OCI-LY7 (cell line): ENCODE measurements at regions not wholly inside any gene's neighbourhood (a gene's known extent, or its start where the extent isn't known, plus 50 kb on each side); places are given as distances from the start of the nearest gene placed in this dataset.

Experiments used
- BruUV-seq: library from RNA; stranded (reverse); fragments of 400-500 nt; replicated peaks from 2 replicates; lab custom pipeline; 2021; lab: Mats Ljungman, UMichigan
- CTCF ChIA-PET: fragments of 300-600 bp; sonication (Branson Sonifier 250); formaldehyde crosslinking; loops from one replicate; lab custom pipeline; 2022; ENCODE audit warnings: antibody characterized with exemption; ENCODE audit not compliant: unreplicated experiment; lab: Charles Lee
- POLR2A ChIA-PET: fragments of 300-600 bp; sonication (Branson Sonifier 250); formaldehyde crosslinking; loops from one replicate; lab custom pipeline; 2022; ENCODE audit warnings: antibody characterized with exemption; lab: Charles Lee
- DNase-seq: peaks from one replicate; pipeline ENCODE4 v3.0.0-alpha.2; 2015; ENCODE audit warnings: low spot score
- H2AFZ ChIP-seq: fragments of 200-600 bp; sonication (generic), shearing (Covaris generic); 2 replicates; pipeline ENCODE4 v1.6.1; 2014; ENCODE audit warnings: mild to moderate bottlenecking, antibody characterized with exemption, low read length, moderate library complexity
- H3K27ac ChIP-seq: fragments of 200-600 bp; sonication (generic); 2 replicates; pipeline ENCODE4 v1.5.1; 2014; ENCODE audit warnings: mixed run types, low read depth, mild to moderate bottlenecking, moderate library complexity, low read length, inconsistent platforms; ENCODE audit not compliant: poor library complexity, severe bottlenecking
- H3K36me3 ChIP-seq: fragments of 200-600 bp; sonication (generic); 2 replicates; pipeline ENCODE4 v1.6.1; 2014; ENCODE audit warnings: mild to moderate bottlenecking, antibody characterized with exemption, low read length, moderate library complexity, mixed read lengths; ENCODE audit not compliant: insufficient read depth
- H3K4me1 ChIP-seq: fragments of 200-600 bp; sonication (generic); 2 replicates; pipeline ENCODE4 v1.5.1; 2014; ENCODE audit warnings: mild to moderate bottlenecking, low read length; ENCODE audit not compliant: insufficient read depth, poor library complexity, severe bottlenecking
- H3K4me2 ChIP-seq: fragments of 200-600 bp; sonication (generic); 2 replicates; pipeline ENCODE4 v1.6.1; 2014; ENCODE audit warnings: mild to moderate bottlenecking, low read length
- H3K4me3 ChIP-seq: fragments of 200-600 bp; sonication (generic); 2 replicates; pipeline ENCODE4 v1.5.1; 2014; ENCODE audit warnings: mild to moderate bottlenecking, low read depth, low read length; ENCODE audit not compliant: poor library complexity, severe bottlenecking
- H3K79me2 ChIP-seq: fragments of 200-600 bp; sonication (generic); 2 replicates; pipeline ENCODE4 v1.6.1; 2016; ENCODE audit warnings: low read depth, mild to moderate bottlenecking, low read length, moderate library complexity, mixed read lengths; ENCODE audit not compliant: insufficient read depth
- H3K9me2 ChIP-seq: fragments of 200-600 bp; sonication (generic); 2 replicates; pipeline ENCODE4 v1.6.1; 2016; ENCODE audit warnings: mild to moderate bottlenecking, low read length, mixed read lengths; ENCODE audit not compliant: insufficient read depth
- H3K9me3 ChIP-seq: fragments of 200-600 bp; sonication (generic); 2 replicates; pipeline ENCODE4 v1.6.1; 2014; ENCODE audit warnings: mild to moderate bottlenecking, mixed run types, low read length, mixed read lengths
- H4K20me1 ChIP-seq: fragments of 200-600 bp; sonication (generic); 2 replicates; pipeline ENCODE4 v1.6.1; 2014; ENCODE audit warnings: mild to moderate bottlenecking, antibody characterized with exemption, low read length, moderate library complexity, mixed read lengths; ENCODE audit not compliant: insufficient read depth
- CTCF ChIP-seq: fragments of 200-600 bp; sonication (generic); conservative IDR thresholded peaks from 2 replicates; pipeline ENCODE4 v1.5.1; 2014; ENCODE audit warnings: mild to moderate bottlenecking, antibody characterized with exemption, low read length, moderate library complexity, mixed read lengths
- EZH2phosphoT487 ChIP-seq: fragments of 200-600 bp; sonication (generic); IDR thresholded peaks from 2 replicates; pipeline ENCODE4 v1.6.1; 2018; ENCODE audit warnings: low read depth, borderline replicate concordance, mild to moderate bottlenecking, mixed run types, antibody characterized with exemption, low read length, moderate library complexity, mixed read lengths
- intact Hi-C: fragments of 100-400 bp; cut with micrococcal nuclease; formaldehyde crosslinking; loops from one replicate; pipeline ENCODE4 v1.10.0; 2022; ENCODE audit not compliant: unreplicated experiment

DNA sequence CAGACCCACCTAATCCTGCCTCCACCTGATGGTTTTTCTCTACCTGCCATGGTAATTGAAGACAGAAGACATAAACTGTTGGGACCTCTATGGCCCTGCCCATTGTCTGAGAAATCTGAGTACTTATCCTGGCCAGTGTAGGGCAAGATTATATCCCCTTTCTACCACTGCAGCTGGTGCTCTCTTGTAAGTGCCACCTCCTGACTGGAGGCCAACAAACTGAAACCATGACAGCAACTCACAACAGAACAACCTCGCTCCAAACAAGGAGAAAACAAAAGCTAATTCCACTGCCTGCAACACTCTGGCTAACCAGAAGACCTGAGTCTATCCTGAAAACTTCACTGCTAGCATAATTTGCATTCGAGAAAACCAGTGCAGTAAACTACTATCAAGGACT lies 82.9 kb downstream of the CLDN1 start:
- Histone ChIP-seq H3K4me3 (no peak overlapping the region), H3K9me3 (no peaks in the 10 kb centered on the region), H3K79me2 (no peaks in the 10 kb centered on the region), H3K36me3 (no peaks in the 10 kb centered on the region), H3K27ac (no peak overlapping the region), H3K9me2 (no peaks in the 10 kb centered on the region), H4K20me1 (no peaks in the 10 kb centered on the region), H3K4me2 (no peak overlapping the region), H2AFZ (no peak overlapping the region), H3K4me1 (no peaks in the 10 kb centered on the region)
- TF ChIP-seq EZH2phosphoT487 (no peak), CTCF (no peak)
- BruUV-seq, result no TSS peak
- intact Hi-C loops, result no loop called here
- no peak for DNase-seq
- POLR2A ChIA-PET, result no interaction called here
- CTCF ChIA-PET, result no interaction called here

GRCh38 chr3:190238871-190239270 lies 83.4 kb downstream of the CLDN1 start:
- Histone ChIP-seq H3K79me2 (no peaks in the 10 kb centered on the region), H4K20me1 (no peaks in the 10 kb centered on the region), H3K9me2 (no peaks in the 10 kb centered on the region), H3K4me1 (no peaks in the 10 kb centered on the region), H3K4me3 (no peak overlapping the region), H3K27ac (no peak overlapping the region), H3K4me2 (no peak overlapping the region), H2AFZ (no peak overlapping the region), H3K9me3 (no peaks in the 10 kb centered on the region), H3K36me3 (no peaks in the 10 kb centered on the region)
- POLR2A ChIA-PET, result no interaction called here
- CTCF ChIA-PET, result no interaction called here
- no peak for TF ChIP-seq EZH2phosphoT487
- BruUV-seq, result no TSS peak
- intact Hi-C loops, result no loop called here
- DNase-seq, result no peak

- BruUV-seq, result no TSS peak
- TF ChIP-seq EZH2phosphoT487, result no peak
- TF ChIP-seq CTCF, result no peak
- H3K27ac ChIP-seq, result no peak overlapping the region
- DNase-seq, result no peak
- H3K9me2 ChIP-seq, result no peaks in the 10 kb centered on the region
- no peak overlapping the region for H2AFZ ChIP-seq
- H3K36me3 ChIP-seq, result no peaks in the 10 kb centered on the region
- ChIA-PET POLR2A (no interaction called here), CTCF (no interaction called here)
- H3K79me2 ChIP-seq, result no peaks in the 10 kb centered on the region
- no peak overlapping the region for H3K4me3 ChIP-seq
- H3K9me3 ChIP-seq, result no peaks in the 10 kb centered on the region
- H4K20me1 ChIP-seq, result no peaks in the 10 kb centered on the region
- no peaks in the 10 kb centered on the region for H3K4me1 ChIP-seq
- intact Hi-C loops, result no loop called here
- H3K4me2 ChIP-seq, result no peak overlapping the region
These were observed 87.6 kb downstream of the CLDN1 start for GRCh38 chr3:190234621-190235020.
